IMR-90 (cell line): ENCODE measurements at regions not wholly inside any gene's neighbourhood (a gene's known extent, or its start where the extent isn't known, plus 50 kb on each side); places are given as distances from the start of the nearest gene placed in this dataset.

Source experiments
- ATAC-seq: fragments of 200-7000 bp; cut with Tn5 transposase; 2 replicates; pipeline ENCODE4 v1.9.1; 2020; ENCODE audit warnings: low read depth, mild to moderate bottlenecking, moderate library complexity
- BruUV-seq: library from RNA; stranded (reverse); fragments of 400-500 nt; replicated peaks from 2 replicates; lab custom pipeline; 2021; lab: Mats Ljungman, UMichigan
- CTCF ChIA-PET: fragments of 300-600 bp; formaldehyde crosslinking; extraction: SDS; loops from one replicate; lab custom pipeline; 2021; ENCODE audit warnings: antibody characterized with exemption; lab: Yijun Ruan, JAX
- POLR2A ChIA-PET: fragments of 300-600 bp; sonication (Branson Sonifier 250); formaldehyde crosslinking; loops from one replicate; lab custom pipeline; 2022; ENCODE audit warnings: antibody characterized with exemption; ENCODE audit not compliant: unreplicated experiment; lab: Charles Lee
- DNase-seq: peaks from one replicate; pipeline ENCODE4 v3.0.0; 2013
- H2AFZ ChIP-seq: replicated peaks from 2 replicates; pipeline ENCODE3; 2013; ENCODE audit warnings: low read length, mild to moderate bottlenecking; ENCODE audit not compliant: poor library complexity
- H2AK5ac ChIP-seq: 2 replicates; pipeline ENCODE4 v1.6.1; 2013; ENCODE audit warnings: low read depth, low read length, inconsistent platforms
- H2AK9ac ChIP-seq: replicated peaks from 2 replicates; pipeline ENCODE3; 2013; ENCODE audit warnings: mild to moderate bottlenecking, low read depth, low read length, moderate library complexity; ENCODE audit not compliant: poor library complexity
- H2BK120ac ChIP-seq: 2 replicates; pipeline ENCODE4 v1.6.1; 2013; ENCODE audit warnings: low read depth, low read length, inconsistent platforms
- H2BK15ac ChIP-seq: 3 replicates; pipeline ENCODE4 v1.6.1; 2013; ENCODE audit warnings: low read depth, low read length, inconsistent platforms
- H2BK20ac ChIP-seq: 2 replicates; pipeline ENCODE4 v1.6.1; 2013; ENCODE audit warnings: low read depth, mild to moderate bottlenecking, inconsistent platforms, low read length, moderate library complexity
- H2BK5ac ChIP-seq: 2 replicates; pipeline ENCODE4 v1.6.1; 2013; ENCODE audit warnings: mild to moderate bottlenecking, low read depth, low read length, inconsistent platforms; ENCODE audit not compliant: poor library complexity, severe bottlenecking
- H3K14ac ChIP-seq: replicated peaks from 2 replicates; pipeline ENCODE4 v1.6.1; 2013; ENCODE audit warnings: low read depth, low read length, inconsistent platforms
- H3K18ac ChIP-seq: 2 replicates; pipeline ENCODE4 v1.6.1; 2013; ENCODE audit warnings: low read depth, low read length, control low read depth
- H3K23ac ChIP-seq: 2 replicates; pipeline ENCODE4 v1.6.1; 2013; ENCODE audit warnings: low read depth, low read length, inconsistent platforms
- H3K27ac ChIP-seq: 2 replicates; pipeline ENCODE4 v1.5.1; 2013; ENCODE audit warnings: mild to moderate bottlenecking, control low read depth, low read length; ENCODE audit not compliant: insufficient read depth
- H3K27me3 ChIP-seq: 2 replicates; pipeline ENCODE4 v1.6.1; 2013; ENCODE audit warnings: low read length; ENCODE audit not compliant: control insufficient read depth, insufficient read depth
- H3K36me3 ChIP-seq: 2 replicates; pipeline ENCODE4 v1.6.1; 2013; ENCODE audit warnings: low read length, mixed read lengths; ENCODE audit not compliant: control insufficient read depth, insufficient read depth
- H3K4ac ChIP-seq: 2 replicates; pipeline ENCODE4 v1.6.1; 2013; ENCODE audit warnings: low read depth, low read length, inconsistent platforms
- H3K4me1 ChIP-seq: 2 replicates; pipeline ENCODE4 v1.6.1; 2013; ENCODE audit warnings: low read length, mixed read lengths; ENCODE audit not compliant: control insufficient read depth, insufficient read depth
- H3K4me2 ChIP-seq: 2 replicates; pipeline ENCODE4 v1.6.1; 2013; ENCODE audit warnings: low read depth, mild to moderate bottlenecking, control low read depth, low read length, moderate library complexity
- H3K4me3 ChIP-seq: 2 replicates; pipeline ENCODE4 v1.5.1; 2013; ENCODE audit warnings: low read depth, mild to moderate bottlenecking, control low read depth, low read length, moderate library complexity; ENCODE audit not compliant: insufficient read depth
- H3K56ac ChIP-seq: 2 replicates; pipeline ENCODE4 v1.6.1; 2013; ENCODE audit warnings: low read length, inconsistent platforms; ENCODE audit not compliant: insufficient read depth; ENCODE audit errors: extremely low read depth
- H3K79me1 ChIP-seq, 2 experiments: 2 replicates each; pipeline ENCODE4 v1.6.1; 2013; ENCODE audit warnings: low read length in 2 of 2, inconsistent platforms in 1 of 2, low read depth in 1 of 2
- H3K9ac ChIP-seq: 2 replicates; pipeline ENCODE4 v1.6.1; 2013; ENCODE audit warnings: low read depth, low read length, control low read depth
- H3K9me1 ChIP-seq: 2 replicates; pipeline ENCODE4 v1.6.1; 2013; ENCODE audit warnings: low read length, inconsistent platforms; ENCODE audit not compliant: insufficient read depth
- H3K9me3 ChIP-seq: 2 replicates; pipeline ENCODE4 v1.6.1; 2013; ENCODE audit warnings: low read length; ENCODE audit not compliant: control insufficient read depth, insufficient read depth
- H4K20me1 ChIP-seq: 2 replicates; pipeline ENCODE4 v1.6.1; 2013; ENCODE audit warnings: low read length, inconsistent platforms; ENCODE audit not compliant: insufficient read depth
- H4K5ac ChIP-seq: 2 replicates; pipeline ENCODE4 v1.6.1; 2013; ENCODE audit warnings: mild to moderate bottlenecking, low read depth, low read length, control low read depth
- H4K8ac ChIP-seq, 2 experiments: 2 replicates each; pipeline ENCODE4 v1.6.1; 2013; ENCODE audit warnings: low read depth in 2 of 2, low read length in 2 of 2, control low read depth in 1 of 2, inconsistent platforms in 1 of 2
- H4K91ac ChIP-seq: 2 replicates; pipeline ENCODE4 v1.6.1; 2013; ENCODE audit warnings: low read depth, low read length, inconsistent platforms; ENCODE audit not compliant: insufficient read depth
- CEBPB ChIP-seq: IDR thresholded peaks from 2 replicates; pipeline ENCODE4 v1.6.1; 2012; ENCODE audit warnings: low read depth, low read length, improper control_type of control experiment
- CHD1 ChIP-seq: IDR thresholded peaks from 2 replicates; pipeline ENCODE4 v1.6.1; 2012; ENCODE audit warnings: low read depth, low read length, improper control_type of control experiment
- FOS ChIP-seq: fragments of 150-350 bp; IDR thresholded peaks from 2 replicates; pipeline ENCODE4 v1.6.1; 2016; ENCODE audit warnings: low read depth, low read length
- MAFK ChIP-seq: IDR thresholded peaks from 2 replicates; pipeline ENCODE4 v1.6.1; 2012; ENCODE audit warnings: low read depth, low read length, improper control_type of control experiment
- MXI1 ChIP-seq: IDR thresholded peaks from 2 replicates; pipeline ENCODE4 v1.6.1; 2012; ENCODE audit warnings: low read depth, mild to moderate bottlenecking, low read length, moderate library complexity, borderline replicate concordance
- WGBS, 2 experiments: methylation state at CpG; one replicate each; pipeline versions ENCODE4 v1.1.5 to v1.1.7; 2013; ENCODE audit warnings: missing lambda C conversion rate in 2 of 2; ENCODE audit not compliant: insufficient read length in 1 of 2; ENCODE audit errors: extremely low coverage in 2 of 2; 5-methylcytosine and 5-hydroxymethylcytosine counted together
- dilution Hi-C: fragments of 300-500 bp; cut with HindIII; formaldehyde crosslinking; loops from one replicate; pipeline ENCODE4 v1.14.3; 2018; ENCODE audit warnings: low sequenced_read_pairs; ENCODE audit not compliant: unreplicated experiment
- in situ Hi-C: fragments of 300-500 bp; cut with MboI; formaldehyde crosslinking; loops from 3 replicates; pipeline ENCODE4 v1.14.3; 2019; ENCODE audit warnings: low sequenced_read_pairs, inconsistent platforms, mixed read lengths
- intact Hi-C: fragments of 100-400 bp; cut with micrococcal nuclease; formaldehyde crosslinking; loops from 2 replicates; pipeline ENCODE4 v1.10.0; 2022

GRCh38 chr7:86199881-86200614 is 443.7 kb upstream of the GRM3 start:
- no peak overlapping the region for H3K9ac ChIP-seq
- H3K4me1 ChIP-seq: no peaks in the 10 kb centered on the region
- no peak overlapping the region for H2AFZ ChIP-seq
- no peaks in the 10 kb centered on the region for H3K36me3 ChIP-seq
- ChIA-PET POLR2A (no interaction called here), CTCF (no interaction called here)
- no peak for DNase-seq
- H3K23ac ChIP-seq: no peak overlapping the region
- H3K4me3 ChIP-seq: no peak overlapping the region
- H2BK20ac ChIP-seq: no peak overlapping the region
- no peak overlapping the region for H4K8ac ChIP-seq
- no peak overlapping the region for H3K56ac ChIP-seq
- no peaks in the 10 kb centered on the region for H4K20me1 ChIP-seq
- H3K18ac ChIP-seq: no peak overlapping the region
- no peaks in the 10 kb centered on the region for H3K79me1 ChIP-seq
- H2BK15ac ChIP-seq: no peak overlapping the region
- H2AK9ac ChIP-seq: no peak overlapping the region
- no peak overlapping the region for H4K5ac ChIP-seq
- ATAC-seq: no peak
- WGBS, 2 experiments: no CpG with 5 or more reads among the region's 3 CpGs
- in situ Hi-C loops (no loop called here), dilution Hi-C loops (no loop called here), intact Hi-C loops (no loop called here)
- no peak overlapping the region for H3K14ac ChIP-seq
- no TSS peak for BruUV-seq
- H3K9me1 ChIP-seq: no peaks in the 10 kb centered on the region
- H2BK5ac ChIP-seq: no peak overlapping the region
- H3K4me2 ChIP-seq: no peak overlapping the region
- no peak overlapping the region for H4K91ac ChIP-seq
- no peak overlapping the region for H2BK120ac ChIP-seq
- no peak overlapping the region for H3K4ac ChIP-seq
- no peaks in the 10 kb centered on the region for H3K27me3 ChIP-seq
- TF ChIP-seq MXI1: no peak
- no peak for TF ChIP-seq CHD1
- TF ChIP-seq FOS: no peak
- no peak for TF ChIP-seq CEBPB
- TF ChIP-seq MAFK: no peak
- no peak overlapping the region for H2AK5ac ChIP-seq
- H3K9me3 ChIP-seq: peaks cover 14% of the 10 kb centered on the region
- H3K27ac ChIP-seq: no peak overlapping the region
